Umbilical cord (tissue), 1 donor: ENCODE measurements at regions not wholly inside any gene's neighbourhood (a gene's known extent, or its start where the extent isn't known, plus 50 kb on each side); places are given as distances from the start of the nearest gene placed in this dataset.
"Not testable (repeated sequence)": the region's sequence is repeated elsewhere in the genome, so short reads cannot be mapped to it uniquely, and the experiment has no call there.

ENCODE experiments used
- DNase-seq: peaks from one replicate; pipeline ENCODE4 v3.0.0-alpha.2; 2015; ENCODE audit warnings: low spot score

DNA sequence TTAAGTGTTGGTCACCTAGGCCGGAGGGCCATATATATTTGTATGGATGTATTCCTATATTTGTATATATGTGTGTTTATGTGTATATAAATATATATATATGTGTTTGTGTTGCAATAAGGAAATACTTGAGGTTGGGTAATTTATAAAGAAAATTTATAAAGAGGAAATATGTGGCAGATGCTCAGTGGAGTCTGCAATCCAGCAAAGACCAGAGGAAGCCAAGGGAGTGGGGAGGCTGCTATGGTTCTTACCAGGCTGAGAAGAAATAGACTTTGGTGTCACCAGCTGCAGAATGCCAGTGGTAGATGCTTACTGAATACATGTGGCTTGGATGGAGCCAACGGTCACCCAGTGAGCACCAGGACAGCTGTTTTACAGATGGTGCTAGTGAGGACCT, 97.4 kb upstream of the ELOVL5 start:
- DNase-seq, result no peak

DNA sequence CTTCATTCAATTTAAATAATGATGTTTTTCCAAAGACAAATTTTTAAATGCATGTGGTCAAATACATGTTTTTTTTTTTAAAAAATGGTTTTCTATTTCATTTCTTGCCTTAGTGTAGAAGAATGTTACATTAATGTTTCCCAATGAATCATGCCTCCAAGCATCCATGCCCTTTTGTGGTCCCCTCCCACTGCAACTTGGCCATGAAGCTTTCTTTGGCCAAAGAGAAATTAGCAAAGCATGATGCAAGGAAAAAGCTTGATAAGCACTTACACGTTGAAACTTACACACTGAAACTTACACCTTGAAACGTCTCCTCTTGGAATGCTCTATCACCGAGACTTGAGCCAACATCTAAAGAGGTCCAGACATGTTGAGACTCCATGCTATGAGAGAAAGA, 93.0 kb upstream of the ELOVL5 start:
- no peak for DNase-seq

DNA sequence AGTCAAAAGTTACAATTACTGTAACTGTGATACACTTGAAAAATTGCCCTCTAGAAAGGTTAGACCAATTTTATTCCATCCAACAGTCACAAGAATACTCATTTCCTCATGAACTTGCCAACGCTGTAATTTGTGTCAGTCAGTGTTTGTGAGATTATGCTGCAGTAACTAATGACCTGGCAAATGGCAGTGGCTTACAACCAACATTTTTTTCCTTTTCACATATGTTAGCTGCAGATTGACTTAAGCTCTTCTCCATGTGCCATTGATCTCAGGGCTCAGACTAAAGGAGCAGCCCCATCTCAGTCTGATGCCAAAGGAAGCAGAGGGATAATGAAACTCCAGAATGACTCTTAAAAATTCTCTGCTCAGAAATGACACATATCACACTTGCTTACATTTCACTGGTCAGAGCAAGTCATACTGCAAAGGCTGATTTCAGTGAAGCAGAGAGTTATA, 92.3 kb upstream of the ELOVL5 start:
- no peak for DNase-seq

DNA sequence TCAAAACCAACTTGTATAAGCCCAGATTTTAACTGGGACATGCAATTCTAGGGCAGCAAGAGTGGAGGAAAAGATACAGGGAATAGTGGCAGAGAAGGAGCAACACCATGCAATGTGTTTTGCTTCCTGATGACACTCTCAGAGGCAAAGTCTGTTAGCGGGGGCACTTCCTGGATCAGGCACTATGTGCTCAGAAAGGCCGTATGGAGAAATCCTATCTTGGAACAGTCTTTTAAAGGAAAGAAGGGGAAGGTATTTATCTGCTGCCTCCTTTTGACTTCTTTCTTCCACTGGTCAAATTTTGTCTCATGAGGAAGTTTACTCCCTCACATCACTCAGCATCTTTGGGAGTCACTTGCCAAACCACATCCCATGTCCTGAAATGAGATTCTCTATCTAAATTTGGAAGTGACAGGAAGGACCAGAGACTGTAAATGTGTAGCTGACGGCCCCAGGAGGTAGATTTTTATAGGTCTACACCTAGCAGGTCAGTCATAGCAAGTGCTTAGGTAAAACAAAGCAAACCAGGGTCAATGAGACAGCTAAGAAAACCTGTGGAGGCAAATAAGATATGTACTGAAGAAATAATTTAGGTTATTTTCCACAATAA, 91.7 kb upstream of the ELOVL5 start:
- peak; percentile 21 for DNase-seq

DNA sequence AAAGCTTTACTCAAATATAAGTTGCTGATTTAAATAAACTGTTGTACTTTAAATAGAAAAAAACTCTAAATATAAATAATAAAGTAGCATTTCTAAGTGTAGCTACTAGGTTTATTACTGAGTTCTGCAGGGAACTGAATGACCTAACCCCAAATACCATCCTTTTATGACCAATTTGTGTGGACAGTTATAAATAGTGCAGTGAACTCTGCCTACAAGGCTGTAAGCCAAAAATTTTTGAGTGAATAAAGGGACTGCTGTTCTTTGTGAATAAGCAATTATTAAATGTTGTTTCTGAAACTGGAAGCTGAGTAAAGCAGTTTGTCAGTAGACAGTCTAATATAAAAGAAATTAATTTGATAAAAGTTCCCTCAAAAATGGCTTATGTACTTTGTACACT, 90.8 kb upstream of the ELOVL5 start:
- peak; percentile 78 for DNase-seq

DNA sequence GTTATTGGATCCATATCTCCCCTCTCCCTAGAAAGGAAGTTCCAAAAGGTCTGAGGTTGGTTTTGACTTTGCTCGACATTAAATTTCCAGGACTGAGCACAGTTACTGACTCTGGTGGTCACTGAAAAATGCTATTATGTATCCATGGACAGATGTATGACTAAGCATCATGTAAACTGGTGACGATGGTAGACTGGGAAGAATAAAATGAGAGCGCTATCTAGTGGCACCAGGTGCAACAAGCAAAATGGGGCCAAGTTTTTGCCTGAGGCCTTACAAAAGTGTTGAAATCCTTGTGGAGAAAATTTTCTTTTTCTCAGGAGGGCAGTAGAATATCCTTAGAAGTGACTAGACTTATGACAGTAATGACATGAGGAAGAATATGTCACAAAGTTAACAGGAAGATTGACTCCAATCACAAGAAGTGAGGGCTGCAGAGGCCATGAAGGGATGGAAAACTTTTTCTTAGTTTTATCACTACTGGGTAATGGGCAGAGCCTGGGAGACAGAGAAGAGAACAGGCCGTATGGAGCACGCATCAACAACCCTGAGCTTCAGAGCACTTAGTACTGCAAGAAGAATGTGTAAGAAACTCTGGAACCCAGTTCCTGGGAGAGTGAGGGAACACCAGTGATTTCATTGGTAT, 88.9 kb upstream of the ELOVL5 start:
- DNase-seq, result peak; percentile 79

DNA sequence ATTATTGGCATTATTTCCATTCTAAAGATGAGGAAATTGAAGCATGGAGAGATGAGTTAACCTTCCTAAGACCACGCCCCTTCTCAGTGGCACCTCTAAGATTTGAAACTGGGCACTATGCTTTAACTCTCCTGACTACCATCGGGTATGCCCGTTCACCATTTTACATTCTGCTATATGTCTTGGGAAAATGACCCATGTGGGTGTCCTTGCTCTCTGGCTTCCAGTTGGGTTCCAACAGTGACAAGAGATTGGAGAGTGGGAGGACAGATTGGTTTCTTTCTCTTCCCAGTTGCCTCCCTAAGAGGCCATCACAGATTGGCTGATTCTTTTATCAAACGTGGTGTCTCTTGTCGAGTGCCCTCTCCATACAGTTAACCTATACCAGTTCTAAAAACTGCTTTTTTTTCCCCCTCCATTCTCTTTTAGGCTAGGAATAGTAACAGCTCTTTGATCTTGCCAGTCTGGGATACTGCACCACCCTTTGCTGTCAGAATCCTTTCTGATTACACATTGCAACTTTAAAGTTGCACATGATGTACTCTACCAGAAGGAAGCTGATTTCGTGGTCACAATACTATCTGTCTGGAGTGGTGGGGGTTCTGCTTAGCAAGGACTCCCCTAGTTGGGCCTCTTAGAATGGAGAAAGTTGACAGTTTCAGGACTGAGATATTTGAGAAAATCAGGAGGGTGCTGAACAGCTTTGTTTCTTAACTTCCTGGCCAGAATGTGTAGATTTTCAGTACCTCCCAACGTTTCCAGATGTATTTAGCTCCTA, 88.0 kb upstream of the ELOVL5 start:
- peak; percentile 56 for DNase-seq

DNA sequence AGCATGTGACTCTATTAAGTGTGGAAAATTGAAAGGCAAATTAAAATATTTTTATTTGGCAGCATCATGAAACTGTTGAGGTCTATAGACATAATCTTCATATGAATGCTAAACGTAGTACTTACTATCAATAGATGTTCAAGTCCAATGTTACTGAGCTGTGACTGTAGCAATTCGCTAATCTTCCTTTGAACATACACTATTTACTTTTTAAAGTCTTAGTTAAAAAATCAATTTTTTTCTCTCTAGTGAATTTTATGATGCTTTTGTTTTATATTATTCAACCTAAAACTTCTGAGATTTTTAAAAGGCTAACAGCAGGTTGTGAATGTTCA, 85.2 kb upstream of the ELOVL5 start:
- DNase-seq, result no peak

DNA sequence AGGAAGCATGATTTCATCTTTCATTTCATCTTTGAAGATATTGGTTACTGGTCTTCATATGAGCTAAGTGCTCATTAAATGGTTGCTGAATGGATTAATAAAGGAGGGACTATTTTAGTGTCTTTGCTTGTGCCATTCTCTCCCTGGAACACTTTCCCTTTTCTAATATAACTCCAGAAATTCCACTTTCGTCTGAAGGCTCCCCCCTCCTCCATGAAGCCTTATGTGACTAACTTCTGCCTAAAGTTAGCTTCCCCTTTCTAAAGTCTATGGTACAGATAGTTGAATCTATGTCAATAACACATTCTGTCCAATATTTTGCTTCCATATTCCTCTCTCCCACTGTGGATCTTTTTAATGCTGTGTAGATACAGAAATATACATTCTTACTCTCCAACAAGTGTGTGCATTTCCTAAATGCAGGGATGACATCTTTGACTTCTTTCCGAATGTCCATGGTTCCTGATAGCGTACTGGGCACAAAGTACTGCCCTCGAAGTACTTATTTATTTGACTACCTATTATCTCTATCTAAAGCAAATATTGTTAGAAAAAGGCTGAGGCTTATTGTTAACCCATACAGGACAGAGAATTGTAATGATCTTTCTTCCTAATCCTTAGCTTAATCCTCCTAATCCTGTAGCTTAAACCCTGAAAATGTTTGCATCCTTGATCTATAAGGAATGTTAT, 84.7 kb upstream of the ELOVL5 start:
- peak; percentile 74 for DNase-seq

DNA sequence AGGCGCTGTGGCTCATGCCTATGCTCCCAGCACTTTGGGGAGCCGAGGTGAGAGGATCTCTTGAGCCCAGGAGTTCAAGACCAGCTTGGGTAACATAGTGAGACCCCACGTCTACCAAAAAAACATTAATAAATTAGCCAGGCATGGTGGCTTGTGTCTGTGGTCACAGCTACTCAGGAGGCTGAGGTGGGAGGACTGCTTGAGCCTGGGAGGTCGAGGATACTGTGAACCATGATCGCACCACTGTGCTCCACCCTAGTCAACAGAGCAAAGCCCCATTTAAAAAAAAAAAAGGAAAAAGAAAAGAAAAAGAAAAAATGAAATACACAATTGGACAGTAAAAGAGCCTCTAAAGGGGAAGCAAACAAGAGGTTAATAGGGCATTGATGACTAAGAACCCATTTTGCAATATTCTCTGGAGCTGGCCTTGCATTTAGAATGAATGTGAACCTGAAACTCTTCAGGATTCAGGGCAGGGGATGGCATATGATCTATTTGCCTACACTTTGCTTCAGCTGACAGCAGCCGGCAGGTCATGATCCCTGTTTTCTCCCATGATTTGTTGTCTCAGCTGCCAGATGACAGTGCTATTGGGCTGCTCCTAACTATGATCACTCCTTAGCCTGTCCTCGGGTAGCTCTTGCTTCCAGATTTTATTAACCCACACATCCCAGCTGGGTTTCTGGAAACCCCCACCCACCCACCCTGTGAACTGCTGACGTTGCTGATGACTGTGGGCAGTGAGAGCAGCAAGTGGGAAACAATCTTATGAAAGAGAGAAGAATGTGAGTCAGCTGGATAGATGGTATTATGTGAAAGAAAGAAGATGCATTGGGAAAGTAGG, 83.8 kb upstream of the ELOVL5 start:
- peak; percentile 70 for DNase-seq

DNA sequence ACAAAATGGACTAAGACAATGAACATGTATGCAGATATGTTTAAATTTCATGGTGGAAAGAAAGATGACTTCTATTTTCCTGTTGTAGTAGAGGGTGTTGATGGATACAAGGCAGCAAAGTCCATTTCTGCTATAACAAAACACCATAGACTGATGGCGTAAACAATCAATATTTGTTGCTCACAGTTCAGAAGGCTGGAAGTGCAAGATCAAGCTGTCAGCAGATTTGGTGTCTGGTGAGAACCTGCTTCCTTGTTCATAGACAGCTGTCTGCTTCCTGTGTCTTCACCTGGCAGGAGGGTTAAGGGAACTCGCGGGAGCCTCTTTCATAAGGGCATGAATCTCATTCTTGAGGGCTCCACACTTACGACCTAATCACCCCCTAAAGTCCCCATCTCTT, 83.0 kb upstream of the ELOVL5 start:
- DNase-seq, result no peak

DNA sequence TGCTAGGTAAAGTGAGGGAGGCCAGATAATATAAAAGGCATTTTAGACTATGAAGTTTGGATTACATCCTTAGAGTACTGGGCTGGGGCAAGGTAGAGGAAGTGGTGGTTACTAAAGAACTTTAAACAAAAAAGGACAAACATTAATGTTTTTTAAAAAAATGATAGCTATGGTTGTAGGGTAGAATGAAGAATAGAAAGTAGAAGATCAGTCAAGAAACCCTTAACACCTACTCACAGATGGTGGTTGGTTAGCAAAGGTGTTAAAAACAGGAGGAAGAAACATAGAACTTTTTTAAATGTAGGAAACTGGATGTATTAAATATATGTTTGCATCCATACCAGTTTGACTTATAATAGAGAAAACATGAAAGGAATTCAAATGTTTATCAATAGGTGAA, 80.7 kb upstream of the ELOVL5 start:
- DNase-seq, result no peak

DNA sequence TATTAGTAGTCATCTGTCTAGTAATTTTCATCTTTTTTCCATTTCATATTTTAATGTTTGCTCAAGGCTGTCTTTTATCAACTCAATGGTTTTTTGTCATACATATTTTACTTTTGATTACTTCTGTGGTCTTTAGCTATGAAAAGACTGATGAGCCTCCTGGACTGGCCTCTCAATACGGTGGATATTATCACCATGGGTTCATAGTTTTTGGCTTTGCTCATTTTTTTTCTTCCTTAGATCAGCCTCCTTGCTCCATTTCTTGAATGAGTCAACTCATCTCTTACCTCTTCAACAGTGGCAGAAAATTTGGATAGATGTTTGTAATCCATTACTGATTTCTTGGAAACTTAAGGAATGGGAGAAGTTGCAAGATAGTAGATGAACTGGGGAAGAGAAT, 80.1 kb upstream of the ELOVL5 start:
- DNase-seq, result no peak

DNA sequence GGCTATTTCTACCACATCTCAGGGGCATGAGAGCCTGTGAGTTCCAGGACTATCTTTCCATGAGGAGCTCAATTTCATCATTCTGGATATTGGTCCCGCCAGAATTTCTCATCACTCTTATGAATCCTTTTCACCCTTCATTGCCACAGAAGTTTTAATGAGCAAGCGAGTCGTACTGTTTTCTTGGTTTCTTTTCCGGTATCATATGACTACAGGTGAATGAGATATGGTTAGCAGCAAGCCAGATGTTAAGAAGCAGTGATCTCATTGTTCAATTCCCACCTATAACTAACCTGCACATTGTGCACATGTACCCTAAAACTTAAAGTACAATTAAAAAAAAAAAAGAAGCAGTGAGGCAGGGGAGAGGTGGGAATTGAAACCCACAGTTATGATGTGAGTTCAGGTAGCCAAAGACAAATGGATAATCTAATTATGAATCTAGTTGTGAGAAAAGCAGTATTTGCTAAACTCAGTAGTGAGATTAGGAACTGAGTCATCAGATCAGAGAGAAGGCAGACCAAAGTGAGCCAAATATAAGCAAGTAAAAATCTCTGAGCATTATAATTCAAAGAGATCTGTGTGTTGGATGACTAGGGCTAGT, 78.0 kb upstream of the ELOVL5 start:
- DNase-seq, result no peak

DNA sequence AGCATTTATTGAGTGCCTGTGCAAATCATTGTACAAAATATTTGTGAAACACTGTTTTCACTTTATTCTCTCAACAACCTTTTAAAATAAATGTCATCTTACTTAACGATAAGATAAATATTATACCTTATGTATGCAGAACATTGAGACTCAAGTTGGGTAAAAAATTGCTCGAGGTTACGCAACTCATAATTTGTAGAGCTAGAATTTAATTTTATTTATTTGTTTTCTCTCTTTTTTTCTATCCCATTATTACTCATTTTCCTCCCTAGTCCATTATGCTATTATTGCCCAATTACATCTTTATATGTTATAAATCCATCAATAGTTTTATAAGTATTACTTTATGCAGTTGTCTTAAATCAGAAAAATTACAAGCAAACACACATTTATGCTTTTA, 77.4 kb upstream of the ELOVL5 start:
- DNase-seq, result no peak

DNA sequence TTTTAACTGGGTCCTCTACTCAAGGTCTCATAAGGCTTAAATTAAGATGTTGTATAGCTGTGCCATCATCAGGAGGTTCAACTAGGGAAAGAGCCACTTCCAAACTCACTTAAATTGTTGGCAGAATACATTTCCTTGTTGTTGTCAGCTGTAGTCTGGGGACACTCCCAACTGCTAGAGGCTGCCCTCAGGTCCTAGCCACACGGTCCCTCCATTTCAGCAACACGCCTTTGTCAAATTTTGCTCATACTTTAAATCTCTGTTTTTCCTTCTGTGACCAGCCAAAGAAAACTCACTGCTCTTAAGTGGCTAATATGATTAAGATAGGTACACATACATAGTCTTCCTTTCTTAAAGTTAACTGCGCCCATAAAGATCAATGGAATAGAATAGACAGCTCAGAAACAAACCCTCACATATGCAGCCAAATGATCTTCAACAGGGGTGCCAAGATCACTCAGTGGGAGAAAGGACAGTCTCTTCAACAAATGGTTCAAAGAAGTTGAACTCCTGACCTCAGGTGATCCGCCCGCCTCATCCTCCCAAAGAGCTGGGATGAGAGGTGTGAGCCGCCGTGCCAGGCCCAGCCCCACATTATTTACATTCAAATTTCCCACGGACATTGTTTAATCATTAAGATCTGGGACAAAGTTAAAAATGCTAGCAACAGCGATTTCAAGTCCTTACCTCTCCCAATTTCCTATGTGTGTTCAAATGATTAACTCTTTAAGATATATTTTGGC, 76.4 kb upstream of the ELOVL5 start:
- no peak for DNase-seq

DNA sequence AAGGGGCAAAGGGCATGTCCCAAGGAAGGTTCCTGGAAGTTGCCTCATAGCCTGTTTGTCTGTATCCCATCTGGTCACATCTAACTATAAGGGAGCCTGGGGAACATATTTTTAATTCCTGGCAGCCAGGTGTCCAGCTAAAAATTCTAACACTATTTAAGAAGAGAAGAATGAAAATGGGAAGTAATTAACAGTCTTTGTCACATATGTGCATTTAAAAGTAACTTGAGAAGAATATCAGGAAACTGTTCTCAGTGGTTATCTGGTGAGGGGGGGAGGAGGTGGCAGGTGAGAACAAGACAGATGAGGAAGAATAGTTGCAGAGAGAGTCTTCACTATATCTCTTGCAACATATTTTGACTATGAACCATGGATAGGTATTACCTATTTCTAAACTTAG, 75.5 kb upstream of the ELOVL5 start:
- DNase-seq, result no peak

DNA sequence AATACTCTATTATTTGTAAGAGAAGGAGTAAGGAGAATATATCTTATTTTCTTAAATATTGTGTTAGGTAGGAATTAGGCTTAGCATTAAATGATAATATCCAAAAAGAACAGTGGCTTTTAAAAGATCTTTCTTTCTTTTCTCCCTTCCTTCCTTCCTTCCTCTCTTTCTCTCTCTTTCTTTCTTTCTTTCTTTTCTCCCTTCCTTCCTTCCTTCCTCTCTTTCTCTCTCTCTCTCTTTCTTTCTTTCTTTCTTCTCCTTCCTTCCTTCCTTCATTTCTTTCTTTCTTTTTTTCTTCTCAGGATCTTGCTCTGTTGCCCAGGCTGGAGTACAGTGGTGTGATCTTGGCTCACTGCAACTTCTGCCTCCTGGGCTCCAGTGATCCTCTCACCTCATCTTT, 74.8 kb upstream of the ELOVL5 start:
- not testable (repeated sequence) for DNase-seq

DNA sequence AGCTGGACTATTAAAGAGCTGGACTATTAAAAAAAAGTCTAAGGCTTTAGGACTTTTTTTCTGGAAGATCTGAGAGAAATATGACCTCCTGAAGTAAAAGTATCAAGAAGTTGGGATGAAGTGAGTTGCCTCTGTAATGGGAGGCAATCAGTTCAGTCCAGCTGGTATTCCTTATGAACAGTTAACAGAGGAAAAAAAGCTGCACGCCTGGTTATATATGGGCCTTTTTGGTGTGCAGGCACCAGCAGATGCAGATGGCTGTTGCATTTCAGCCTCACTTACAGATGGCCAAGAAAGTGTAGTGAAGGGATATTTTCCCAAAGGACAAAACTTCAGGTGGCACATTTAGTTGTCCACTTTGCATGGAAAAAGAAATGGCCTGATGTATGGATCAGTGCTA, 70.3 kb upstream of the ELOVL5 start:
- DNase-seq, result no peak

DNA sequence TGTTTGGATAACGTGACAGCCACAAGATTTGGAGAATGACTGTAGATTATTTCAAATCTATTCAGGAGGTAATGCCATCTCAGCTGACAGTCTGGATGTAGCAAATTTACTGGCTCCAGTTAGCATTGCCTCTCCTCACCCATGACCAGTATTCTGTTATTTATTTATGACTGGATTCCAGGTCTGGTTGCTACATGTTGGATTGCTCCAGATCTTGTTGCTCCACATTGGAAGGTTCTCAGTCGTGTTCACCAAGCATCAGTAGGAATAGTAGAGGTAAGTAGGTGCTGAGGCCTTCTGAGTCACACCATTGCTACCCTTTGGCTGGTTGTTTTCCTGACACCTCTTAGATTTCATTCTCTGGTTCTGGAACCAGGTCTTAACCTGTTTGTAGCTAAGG, 69.5 kb upstream of the ELOVL5 start:
- no peak for DNase-seq

DNA sequence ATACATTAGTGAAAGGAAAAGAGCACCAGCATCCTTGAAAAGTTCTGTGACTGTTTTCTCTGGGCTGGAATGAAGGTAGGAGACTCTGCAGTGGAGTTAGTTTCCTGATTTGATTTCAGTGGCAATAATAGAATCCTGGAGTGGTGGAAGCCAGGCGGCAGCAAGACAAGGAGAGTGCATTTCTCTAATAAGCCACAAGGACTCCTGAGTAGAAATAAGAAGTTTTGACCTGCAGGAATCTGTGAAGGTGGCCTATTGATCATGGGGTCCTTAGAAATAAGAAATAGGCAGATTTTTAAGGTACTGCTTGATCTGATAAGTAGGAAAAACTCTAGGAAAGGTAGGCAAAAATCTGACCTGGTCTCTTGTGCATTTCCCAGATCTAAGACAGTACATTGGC, 68.4 kb upstream of the ELOVL5 start:
- no peak for DNase-seq
